ENCODE measurements at regions not wholly inside any gene's neighbourhood (a gene's known extent, or its start where the extent isn't known, plus 50 kb on each side); places are given as distances from the start of the nearest gene placed in this dataset.
A peak's percentile ranks its signal among the peaks of the same experiment; 100 is the strongest.

DNA sequence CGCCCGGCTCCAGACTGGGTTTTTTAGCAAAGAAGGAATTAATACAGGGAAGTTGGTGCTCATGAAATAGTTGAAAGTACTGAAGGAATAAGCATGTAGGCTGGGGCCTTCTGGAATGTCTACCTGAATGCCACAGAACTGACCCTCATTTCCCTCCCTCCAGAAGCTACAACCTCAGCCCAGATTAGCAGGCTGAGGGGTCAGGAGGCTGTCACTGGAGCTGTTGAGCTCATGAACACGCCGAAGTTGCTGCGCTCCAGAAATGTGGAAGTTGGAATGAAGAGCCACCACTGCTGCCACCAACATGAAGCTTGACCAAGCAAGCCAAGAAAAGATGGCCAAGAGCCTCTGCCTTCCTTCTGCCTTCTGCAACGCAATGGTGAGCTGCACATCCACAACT lies 52.2 kb upstream of the KMT2E start:
- intact Hi-C loops (cut with micrococcal nuclease), result no loop called here
- POLR2A ChIA-PET (ENCODE audit: unreplicated experiment), result no interaction called here
- H3K27me3 ChIP-seq (ENCODE audit: control insufficient read depth, insufficient read depth, low read length), result no peaks in the 10 kb centered on the region

More for the DNA sequence above, 52.2 kb upstream of the KMT2E start:
- BruUV-seq (replicated peaks), result no TSS peak
- Histone ChIP-seq H3K18ac (ENCODE audit: low read depth, low read length) (no peak overlapping the region; the same call in 1 of the 2 replicates), H2BK120ac (ENCODE audit: low read depth, low read length) (peak overlapping the region; percentile 76; the same call in 1 of the 2 replicates), H3K9me3 (ENCODE audit: control insufficient read depth, insufficient read depth, low read length) (no peaks in the 10 kb centered on the region), H2BK20ac (ENCODE audit: low read depth, low read length) (peak overlapping the region; percentile 82), H3K36me3 (ENCODE audit: control insufficient read depth, insufficient read depth, low read length) (no peaks in the 10 kb centered on the region), H2BK5ac (ENCODE audit: low read depth, low read length, poor library complexity, severe bottlenecking) (no peak overlapping the region), H3K9ac (ENCODE audit: low read depth, low read length) (no peak overlapping the region), H2AK5ac (ENCODE audit: low read depth, low read length) (peak overlapping the region; percentile 84), H3K56ac (ENCODE audit: extremely low read depth, insufficient read depth, low read length) (no peak overlapping the region), H3K14ac (replicated peaks; ENCODE audit: low read depth, low read length) (peak overlapping the region; percentile 75; the same call in 1 of the 2 replicates), H3K23ac (ENCODE audit: low read depth, low read length) (no peak overlapping the region), H2AK9ac (replicated peaks; ENCODE audit: low read depth, low read length, poor library complexity) (no peak overlapping the region), H3K27ac (ENCODE audit: insufficient read depth, low read length) (no peak overlapping the region), H3K4ac (ENCODE audit: low read depth, low read length) (peak overlapping the region; percentile 85), H4K8ac (ENCODE audit: low read depth in 2 of 2, low read length in 2 of 2) (no peak overlapping the region; a peak in 1 of 4 replicates), H4K91ac (ENCODE audit: insufficient read depth, low read depth, low read length) (no peak overlapping the region), H2BK15ac (ENCODE audit: low read depth, low read length) (no peak overlapping the region), H3K4me3 (ENCODE audit: insufficient read depth, low read depth, low read length) (no peak overlapping the region), H3K4me2 (ENCODE audit: low read depth, low read length) (no peak overlapping the region), H4K20me1 (ENCODE audit: insufficient read depth, low read length) (no peaks in the 10 kb centered on the region), H3K4me1 (ENCODE audit: control insufficient read depth, insufficient read depth, low read length) (peaks cover 28% of the 10 kb centered on the region), H3K79me1 (ENCODE audit: low read depth in 1 of 2, low read length in 2 of 2) (peaks cover 0 to 6% of the 10 kb centered on the region in 2 experiments; a peak in 1 of 4 replicates), H4K5ac (ENCODE audit: low read depth, low read length) (no peak overlapping the region), H3K9me1 (ENCODE audit: insufficient read depth, low read length) (peaks cover 27% of the 10 kb centered on the region), H2AFZ (replicated peaks; ENCODE audit: low read length, poor library complexity) (no peak overlapping the region)
- dilution Hi-C loops (cut with HindIII; ENCODE audit: low sequenced_read_pairs, unreplicated experiment) (no loop called here), in situ Hi-C loops (cut with MboI; ENCODE audit: low sequenced_read_pairs) (no loop called here)
- WGBS, 2 experiments (ENCODE audit: extremely low coverage in 2 of 2, insufficient read length in 1 of 2), result 100% methylated on average over 3 of the region's 6 CpGs; no CpG with 5 or more reads in 1 of the 2 experiments
- CTCF ChIA-PET, result no interaction called here
- TF ChIP-seq SMC3 (IDR thresholded peaks at IDR 0.05; ENCODE audit: low read depth, low read length), result no peak
- no peak for TF ChIP-seq POLR2A (IDR thresholded peaks at IDR 0.05; ENCODE audit: low read depth, low read length)
- no peak for TF ChIP-seq RCOR1 (IDR thresholded peaks at IDR 0.05; ENCODE audit: insufficient replicate concordance, low read length)
- no peak for TF ChIP-seq MAFK (IDR thresholded peaks at IDR 0.05; ENCODE audit: low read depth, low read length)
- TF ChIP-seq ELK1 (IDR thresholded peaks at IDR 0.05; ENCODE audit: borderline replicate concordance, low read depth, low read length), result no peak
- TF ChIP-seq CTCF (conservative IDR thresholded peaks at IDR 0.05; ENCODE audit: low read depth, low read length), result no peak
- no peak for TF ChIP-seq RAD21 (IDR thresholded peaks at IDR 0.05; ENCODE audit: low read length)
- no peak for TF ChIP-seq FOS (IDR thresholded peaks at IDR 0.05; ENCODE audit: low read depth, low read length)
- TF ChIP-seq MAZ (IDR thresholded peaks at IDR 0.05; ENCODE audit: borderline replicate concordance, low read depth, low read length), result no peak
- TF ChIP-seq, protein P1, sequence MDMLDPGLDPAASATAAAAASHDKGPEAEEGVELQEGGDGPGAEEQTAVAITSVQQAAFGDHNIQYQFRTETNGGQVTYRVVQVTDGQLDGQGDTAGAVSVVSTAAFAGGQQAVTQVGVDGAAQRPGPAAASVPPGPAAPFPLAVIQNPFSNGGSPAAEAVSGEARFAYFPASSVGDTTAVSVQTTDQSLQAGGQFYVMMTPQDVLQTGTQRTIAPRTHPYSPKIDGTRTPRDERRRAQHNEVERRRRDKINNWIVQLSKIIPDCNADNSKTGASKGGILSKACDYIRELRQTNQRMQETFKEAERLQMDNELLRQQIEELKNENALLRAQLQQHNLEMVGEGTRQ (IDR thresholded peaks at IDR 0.05; ENCODE audit: low read depth, low read length), result no peak
- no peak for TF ChIP-seq NFE2L2 (IDR thresholded peaks at IDR 0.05; ENCODE audit: low read depth, low read length)
- TF ChIP-seq RFX5 (IDR thresholded peaks at IDR 0.05; ENCODE audit: low read depth, low read length), result no peak
- no peak for TF ChIP-seq CEBPB (IDR thresholded peaks at IDR 0.05; ENCODE audit: low read depth, low read length)
- TF ChIP-seq BHLHE40 (IDR thresholded peaks at IDR 0.05; ENCODE audit: low read depth, low read length), result no peak
- TF ChIP-seq CHD1 (IDR thresholded peaks at IDR 0.05; ENCODE audit: low read depth, low read length), result no peak
- no peak for TF ChIP-seq MXI1 (IDR thresholded peaks at IDR 0.05; ENCODE audit: borderline replicate concordance, low read depth, low read length)
- ATAC-seq (ENCODE audit: low read depth) (no peak), DNase-seq (no peak)
